Hematopoietic multipotent progenitor cell treated with erythropoietin and hydrocortisone succinate and interleukin-3 and kit ligand, for 8 days (in vitro differentiated cells): ENCODE measurements at regions not wholly inside any gene's neighbourhood (a gene's known extent, or its start where the extent isn't known, plus 50 kb on each side); places are given as distances from the start of the nearest gene placed in this dataset.

Source experiments
- DNase-seq: peaks from one replicate; pipeline ENCODE4 v3.0.0-alpha.2; 2015

GRCh38 chr11:70712471-70712870 is 314.1 kb downstream of the CTTN start:
- DNase-seq = no peak

DNA sequence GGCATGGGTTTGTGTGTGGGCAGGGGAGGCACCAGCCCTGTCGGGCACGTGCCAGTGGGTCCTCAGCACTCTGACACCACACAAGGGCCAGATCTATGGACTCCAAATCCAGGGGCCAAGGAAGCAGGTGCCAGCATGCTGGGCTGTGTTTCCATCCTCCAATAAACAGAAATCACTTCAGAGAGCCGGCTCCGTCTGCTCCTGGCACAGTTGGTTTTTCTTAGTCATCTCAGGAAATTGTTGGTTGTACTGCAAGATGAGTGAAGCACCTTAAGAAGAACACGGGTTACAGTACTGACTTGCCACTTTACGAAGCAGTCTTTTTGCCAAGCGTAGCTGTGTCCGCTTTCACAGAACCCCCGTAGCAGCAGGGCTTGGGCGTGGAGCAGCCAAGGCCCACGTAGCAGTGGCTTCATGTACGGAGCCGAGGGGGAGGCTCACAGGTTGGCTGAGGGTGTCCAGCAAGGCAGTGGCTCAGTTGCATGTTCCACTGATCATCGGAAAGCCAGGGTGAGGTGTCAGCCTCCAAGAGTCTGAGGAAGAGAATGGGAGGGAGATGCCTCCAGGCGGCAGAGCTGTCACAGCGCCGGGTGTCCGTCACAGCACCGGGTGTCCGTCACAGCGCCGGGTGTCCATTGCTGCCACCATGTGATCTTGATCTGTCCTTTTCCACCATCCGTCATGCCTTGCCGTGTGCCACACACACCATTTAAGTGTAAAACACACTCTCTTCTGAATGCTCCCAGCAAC is 314.9 kb downstream of the CTTN start:
- DNase-seq = no peak

GRCh38 chr11:70713988-70714665 is 315.8 kb downstream of the CTTN start:
- no peak for DNase-seq

GRCh38 chr11:70715166-70715951 is 317.0 kb downstream of the CTTN start:
- DNase-seq = no peak

DNA sequence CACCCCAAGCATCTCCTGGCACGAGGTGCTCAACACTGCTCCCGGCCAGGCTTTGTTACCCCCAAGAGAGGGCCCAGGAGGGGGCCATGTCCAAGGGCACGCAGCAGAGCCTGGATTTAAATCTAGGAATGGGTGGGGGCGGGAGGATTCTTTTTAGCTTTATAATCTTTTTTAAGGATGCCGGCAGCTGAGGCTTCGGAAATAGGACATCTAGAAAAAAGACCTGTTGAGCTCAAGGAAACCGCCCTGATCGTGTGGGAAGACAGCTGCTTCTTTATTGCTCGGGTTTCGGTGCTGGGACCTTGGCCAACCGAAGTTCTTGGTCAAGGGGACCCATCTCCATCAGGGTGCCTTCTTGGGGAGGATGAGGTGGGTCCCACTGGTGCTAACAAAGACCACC is 317.9 kb downstream of the CTTN start:
- DNase-seq = no peak

GRCh38 chr11:70716986-70717775 is 318.9 kb downstream of the CTTN start:
- DNase-seq = no peak

DNA sequence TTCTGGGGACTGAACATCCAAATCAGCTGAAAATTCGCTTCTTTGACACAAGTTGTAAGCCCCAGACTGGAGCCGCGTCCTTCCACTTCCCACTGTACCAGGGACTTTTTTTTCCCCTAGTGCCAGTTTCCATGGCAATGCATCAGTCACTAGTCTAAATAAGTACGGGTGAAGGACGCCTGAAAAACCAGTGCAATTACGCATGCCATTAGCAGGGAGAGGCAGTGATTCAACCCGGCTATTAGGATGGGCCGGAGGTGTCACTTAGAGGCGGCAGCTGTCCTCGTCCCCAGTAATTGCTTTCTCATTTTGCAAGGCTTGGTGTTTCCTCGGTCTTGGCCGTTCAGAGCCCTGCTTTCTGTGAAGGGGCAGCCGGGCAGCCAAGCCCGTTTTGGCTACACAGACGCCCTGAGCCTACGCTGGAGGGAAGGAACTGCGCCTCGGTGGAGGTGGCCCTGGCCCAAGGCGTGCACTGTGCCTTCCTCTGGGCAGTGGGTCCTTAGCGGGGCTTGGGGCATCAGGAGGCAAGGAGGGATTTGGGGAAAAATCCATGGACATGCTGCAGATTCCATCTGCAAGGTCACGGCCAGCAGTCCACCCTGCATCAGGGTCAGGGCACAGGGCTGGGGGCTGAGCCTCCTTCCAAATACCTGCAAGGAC is 319.7 kb downstream of the CTTN start:
- no peak for DNase-seq

- DNase-seq = no peak
Measured at GRCh38 chr11:70719516-70719915, 321.2 kb downstream of the CTTN start.

DNA sequence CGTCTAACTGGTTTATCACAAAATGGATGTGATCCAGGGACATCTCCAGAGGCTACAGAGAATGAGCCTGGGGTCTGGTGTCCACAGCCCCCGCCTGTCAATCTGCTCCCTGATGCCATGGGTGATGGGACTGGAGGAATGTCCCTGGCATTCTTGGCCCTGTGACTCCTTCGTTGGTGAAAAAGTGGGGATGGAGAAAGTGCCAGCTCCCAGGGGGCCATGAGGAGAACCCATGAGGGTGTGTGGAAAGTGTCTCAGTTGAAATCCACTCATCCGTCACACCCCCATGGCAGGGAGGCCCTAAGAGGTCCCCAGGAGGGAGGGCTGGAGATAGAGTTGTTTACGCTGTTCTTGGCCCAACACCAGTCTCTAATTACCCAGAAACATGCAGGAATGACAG is 322.0 kb downstream of the CTTN start:
- no peak for DNase-seq

- DNase-seq = no peak
Measured at GRCh38 chr11:70721006-70721405, 322.7 kb downstream of the CTTN start.

GRCh38 chr11:70725278-70725677 is 326.9 kb downstream of the CTTN start:
- no peak for DNase-seq

DNA sequence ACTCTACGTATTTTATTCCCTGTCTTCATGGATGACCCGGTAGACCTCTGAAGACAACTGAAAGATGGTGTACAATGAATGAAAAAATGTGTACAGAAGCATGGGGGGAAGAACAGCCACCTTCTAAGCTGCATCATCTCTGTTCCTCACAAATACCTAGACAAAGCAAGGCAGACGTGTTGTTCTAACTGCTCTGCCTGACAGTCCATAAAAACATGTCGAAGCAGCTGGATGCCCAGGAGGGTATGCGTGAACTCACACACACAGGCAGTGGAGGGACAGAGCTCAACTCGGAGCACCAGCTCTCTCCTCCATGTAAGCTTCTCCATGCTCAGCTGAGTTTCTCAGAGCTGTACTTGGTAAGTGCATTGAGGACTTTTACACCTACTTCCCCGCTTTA is 327.4 kb downstream of the CTTN start:
- no peak for DNase-seq

DNA sequence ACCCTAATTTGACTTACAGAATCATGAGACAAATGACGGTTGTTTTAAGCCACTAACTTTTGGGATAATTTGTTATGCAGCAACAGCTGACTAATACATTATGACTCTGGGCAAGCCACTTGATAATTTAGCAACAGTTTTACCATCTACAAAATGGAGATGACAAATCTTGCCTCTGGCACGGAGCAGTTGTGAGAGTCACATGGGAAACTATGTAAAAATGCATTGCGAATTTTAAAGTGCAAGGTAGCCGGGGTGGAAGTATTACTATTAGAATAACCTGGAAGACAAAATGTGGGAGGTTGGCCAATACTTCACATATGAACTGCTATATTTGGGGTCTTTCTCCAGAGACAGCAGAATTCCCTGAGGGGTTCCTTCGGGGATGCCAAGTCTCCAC is 328.7 kb downstream of the CTTN start:
- no peak for DNase-seq

- no peak for DNase-seq
Measured at GRCh38 chr11:70727899-70728620, 329.7 kb downstream of the CTTN start.

GRCh38 chr11:70729949-70730348 is 331.6 kb downstream of the CTTN start:
- no peak for DNase-seq

DNA sequence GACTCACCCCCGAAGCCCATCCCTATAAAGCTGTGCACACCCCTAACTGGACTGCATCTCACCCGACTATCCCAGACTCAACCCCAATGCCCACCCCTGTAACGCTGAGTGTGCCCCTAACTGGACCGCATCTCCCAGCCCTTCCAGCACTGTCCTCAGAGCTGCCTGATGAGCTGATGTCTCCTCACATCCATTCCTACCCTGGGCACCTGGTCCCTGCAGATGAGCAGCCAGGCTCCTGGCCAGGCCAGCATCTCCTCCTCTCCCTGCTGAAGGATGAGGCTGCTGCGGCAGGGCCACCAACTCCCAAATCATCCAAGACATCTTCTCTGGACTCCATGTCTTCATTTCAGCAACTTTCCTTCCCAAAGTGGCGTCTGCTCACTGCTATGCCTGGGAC is 332.1 kb downstream of the CTTN start:
- no peak for DNase-seq

DNA sequence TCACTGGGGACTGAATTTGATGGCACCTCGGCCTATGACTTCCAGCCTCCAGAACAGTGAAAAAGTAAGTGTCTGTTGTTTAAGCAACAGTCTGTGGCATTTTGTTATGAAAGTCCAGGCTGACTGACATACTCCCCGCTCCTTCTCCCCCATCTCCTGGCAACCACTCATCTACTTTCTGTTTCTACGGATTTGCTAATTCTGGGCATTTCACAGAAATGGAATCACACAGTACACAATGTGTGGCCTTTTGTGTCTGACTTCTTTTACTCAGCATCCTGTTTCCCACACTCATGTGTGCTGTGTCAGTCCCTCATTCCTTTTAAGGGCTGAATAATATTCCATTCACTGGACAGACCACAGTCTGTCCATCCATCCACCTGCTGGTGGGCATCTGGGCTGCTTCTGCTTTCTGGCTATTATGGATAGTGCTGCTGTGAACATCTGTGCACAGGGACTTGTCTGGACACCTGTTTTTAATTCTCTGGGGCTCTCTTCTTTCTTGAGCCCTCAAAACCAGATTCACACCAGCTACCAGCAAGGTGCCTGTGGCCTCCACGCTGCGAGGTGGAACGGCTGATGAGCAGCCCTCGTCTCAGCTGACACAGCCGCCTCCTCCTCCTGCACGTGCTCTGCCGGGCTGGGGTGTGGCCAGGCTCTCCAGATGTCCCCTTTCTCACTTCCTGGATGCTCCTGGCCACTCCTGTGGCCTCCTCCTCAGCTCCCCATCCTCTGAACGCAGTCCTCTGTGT is 333.1 kb downstream of the CTTN start:
- DNase-seq = no peak

GRCh38 chr11:70732023-70732880 is 333.9 kb downstream of the CTTN start:
- no peak for DNase-seq

GRCh38 chr11:70732881-70733196 is 334.5 kb downstream of the CTTN start:
- no peak for DNase-seq
